ENCODE measurements at regions not wholly inside any gene's neighbourhood (a gene's known extent, or its start where the extent isn't known, plus 50 kb on each side); places are given as distances from the start of the nearest gene placed in this dataset.

DNA sequence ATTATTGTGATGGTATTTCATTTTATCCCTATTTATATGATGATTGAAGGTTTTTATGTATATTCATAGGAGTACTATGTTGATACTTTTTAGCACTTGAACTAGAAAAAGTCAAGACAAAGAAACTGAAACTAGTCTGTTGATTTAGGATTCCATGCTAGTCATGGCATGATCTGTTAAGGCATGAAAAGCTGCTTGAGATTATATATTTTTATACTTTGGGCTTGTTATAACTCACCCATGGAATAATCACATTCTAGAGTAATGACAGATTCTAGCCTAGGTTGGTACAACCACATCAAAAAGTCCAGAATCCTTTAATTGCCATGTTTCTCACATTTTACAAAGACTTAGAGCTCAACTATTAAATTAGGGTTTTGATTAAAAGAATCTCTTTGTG is 472.6 kb upstream of the CELF4 start:
- no peak for DNase-seq (ENCODE audit: low read depth)
- Histone ChIP-seq H3K27me3 (ENCODE audit: control insufficient read depth, insufficient read depth, low read length) (no peaks in the 10 kb centered on the region), H3K36me3 (ENCODE audit: control insufficient read depth, insufficient read depth, low read length) (no peaks in the 10 kb centered on the region), H3K4me3 (ENCODE audit: low read depth, low read length) (no peak overlapping the region)
- TF ChIP-seq, protein P1, sequence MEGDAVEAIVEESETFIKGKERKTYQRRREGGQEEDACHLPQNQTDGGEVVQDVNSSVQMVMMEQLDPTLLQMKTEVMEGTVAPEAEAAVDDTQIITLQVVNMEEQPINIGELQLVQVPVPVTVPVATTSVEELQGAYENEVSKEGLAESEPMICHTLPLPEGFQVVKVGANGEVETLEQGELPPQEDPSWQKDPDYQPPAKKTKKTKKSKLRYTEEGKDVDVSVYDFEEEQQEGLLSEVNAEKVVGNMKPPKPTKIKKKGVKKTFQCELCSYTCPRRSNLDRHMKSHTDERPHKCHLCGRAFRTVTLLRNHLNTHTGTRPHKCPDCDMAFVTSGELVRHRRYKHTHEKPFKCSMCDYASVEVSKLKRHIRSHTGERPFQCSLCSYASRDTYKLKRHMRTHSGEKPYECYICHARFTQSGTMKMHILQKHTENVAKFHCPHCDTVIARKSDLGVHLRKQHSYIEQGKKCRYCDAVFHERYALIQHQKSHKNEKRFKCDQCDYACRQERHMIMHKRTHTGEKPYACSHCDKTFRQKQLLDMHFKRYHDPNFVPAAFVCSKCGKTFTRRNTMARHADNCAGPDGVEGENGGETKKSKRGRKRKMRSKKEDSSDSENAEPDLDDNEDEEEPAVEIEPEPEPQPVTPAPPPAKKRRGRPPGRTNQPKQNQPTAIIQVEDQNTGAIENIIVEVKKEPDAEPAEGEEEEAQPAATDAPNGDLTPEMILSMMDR (IDR thresholded peaks at IDR 0.05; ENCODE audit: insufficient read depth, low read length, poor library complexity, severe bottlenecking) = no peak

DNA sequence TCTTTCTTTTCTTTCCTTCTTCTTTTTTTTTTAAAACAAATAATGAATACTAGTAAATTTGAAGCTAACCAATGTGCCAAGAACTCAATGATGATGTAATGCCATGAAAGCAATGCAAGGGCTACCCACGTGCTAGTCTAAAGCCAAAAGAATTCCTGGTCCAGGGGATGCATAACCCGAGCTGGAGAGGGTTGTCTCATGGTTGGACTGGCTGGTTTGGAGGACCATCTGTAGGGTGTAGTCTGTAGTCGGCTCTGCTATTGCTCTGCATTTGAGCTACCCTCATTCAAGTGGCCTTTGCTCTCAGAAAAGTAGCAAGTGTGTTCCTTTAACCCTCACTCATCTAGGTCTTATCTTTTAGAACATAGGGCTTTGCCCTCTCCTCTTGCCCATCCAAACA is 469.6 kb upstream of the CELF4 start:
- TF ChIP-seq, protein P1 (IDR thresholded peaks at IDR 0.05; ENCODE audit: insufficient read depth, low read length, poor library complexity, severe bottlenecking) = no peak
- H3K27me3 ChIP-seq (ENCODE audit: control insufficient read depth, insufficient read depth, low read length) = no peaks in the 10 kb centered on the region
- DNase-seq (ENCODE audit: low read depth) = no peak

DNA sequence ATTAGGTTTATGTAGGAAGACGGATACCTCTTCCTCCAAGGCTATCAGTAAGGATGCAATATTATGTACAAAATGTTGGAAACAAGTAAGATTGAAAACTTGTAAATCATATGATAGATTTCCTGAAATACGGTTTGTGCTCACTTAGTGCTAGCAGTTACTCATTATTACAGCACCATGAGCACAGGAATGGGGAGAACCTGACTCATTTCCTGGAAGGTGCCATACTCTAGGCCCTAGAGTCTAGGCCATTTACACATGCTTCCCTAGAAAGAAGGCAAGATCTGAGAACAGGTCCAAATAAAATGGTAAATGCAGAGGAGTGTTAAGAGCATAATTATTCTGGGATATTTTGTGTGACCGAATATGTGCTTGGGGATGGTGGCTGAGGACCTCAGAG is 467.7 kb upstream of the CELF4 start:
- Histone ChIP-seq H3K36me3 (ENCODE audit: control insufficient read depth, insufficient read depth, low read length) (no peaks in the 10 kb centered on the region), H3K4me3 (ENCODE audit: low read depth, low read length) (no peak overlapping the region), H3K27me3 (ENCODE audit: control insufficient read depth, insufficient read depth, low read length) (no peaks in the 10 kb centered on the region)
- TF ChIP-seq, protein P1 (IDR thresholded peaks at IDR 0.05; ENCODE audit: insufficient read depth, low read length, poor library complexity, severe bottlenecking) = no peak
- no peak for DNase-seq (ENCODE audit: low read depth)

More for the DNA sequence above, 469.6 kb upstream of the CELF4 start:
- H3K4me3 ChIP-seq (ENCODE audit: low read depth, low read length) = no peak overlapping the region
- H3K36me3 ChIP-seq (ENCODE audit: control insufficient read depth, insufficient read depth, low read length) = no peaks in the 10 kb centered on the region

DNA sequence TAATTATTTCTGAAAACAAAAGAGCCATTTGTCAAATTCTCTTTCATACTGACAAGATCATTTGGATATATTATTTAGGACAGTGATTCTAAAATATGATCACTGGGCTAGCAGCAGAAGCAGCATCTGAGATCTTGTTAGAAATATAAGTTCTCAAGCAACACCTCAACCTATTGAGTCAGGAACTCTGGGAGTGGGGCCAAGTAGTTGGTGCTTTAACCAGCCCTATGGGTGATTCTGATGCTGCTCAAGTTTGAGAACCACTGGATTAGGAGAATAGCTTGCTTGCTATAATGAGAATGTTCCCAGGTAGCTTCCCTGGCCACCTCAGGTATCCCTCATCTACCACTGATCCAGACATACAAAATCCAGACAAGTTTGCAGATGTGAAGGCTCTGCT is 466.9 kb upstream of the CELF4 start:
- no peak for DNase-seq (ENCODE audit: low read depth)

DNA sequence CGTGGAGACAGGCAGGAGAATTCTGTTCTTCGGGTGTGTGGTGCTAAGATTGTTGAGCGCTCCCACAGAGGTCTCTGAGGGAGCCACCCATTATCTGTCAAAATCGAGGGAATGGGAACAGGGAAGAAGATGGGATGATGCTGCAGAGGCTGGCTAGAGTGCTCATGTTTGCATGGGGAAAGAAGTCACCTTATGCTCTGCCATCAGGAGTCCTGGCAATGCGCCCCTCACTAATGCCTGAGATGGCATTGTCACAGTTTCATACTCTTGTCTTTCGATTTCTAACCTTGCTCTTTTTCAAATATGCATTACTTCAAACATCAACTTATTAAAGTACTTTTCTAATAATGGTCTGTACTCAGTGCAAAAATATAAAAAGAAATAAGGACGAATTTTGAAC is 463.3 kb upstream of the CELF4 start:
- TF ChIP-seq, protein P1 (IDR thresholded peaks at IDR 0.05; ENCODE audit: insufficient read depth, low read length, poor library complexity, severe bottlenecking) = no peak

More for the DNA sequence above, 466.9 kb upstream of the CELF4 start:
- Histone ChIP-seq H3K36me3 (ENCODE audit: control insufficient read depth, insufficient read depth, low read length) (no peaks in the 10 kb centered on the region), H3K27me3 (ENCODE audit: control insufficient read depth, insufficient read depth, low read length) (no peaks in the 10 kb centered on the region), H3K4me3 (ENCODE audit: low read depth, low read length) (no peak overlapping the region)
- TF ChIP-seq, protein P1 (IDR thresholded peaks at IDR 0.05; ENCODE audit: insufficient read depth, low read length, poor library complexity, severe bottlenecking) = no peak

DNA sequence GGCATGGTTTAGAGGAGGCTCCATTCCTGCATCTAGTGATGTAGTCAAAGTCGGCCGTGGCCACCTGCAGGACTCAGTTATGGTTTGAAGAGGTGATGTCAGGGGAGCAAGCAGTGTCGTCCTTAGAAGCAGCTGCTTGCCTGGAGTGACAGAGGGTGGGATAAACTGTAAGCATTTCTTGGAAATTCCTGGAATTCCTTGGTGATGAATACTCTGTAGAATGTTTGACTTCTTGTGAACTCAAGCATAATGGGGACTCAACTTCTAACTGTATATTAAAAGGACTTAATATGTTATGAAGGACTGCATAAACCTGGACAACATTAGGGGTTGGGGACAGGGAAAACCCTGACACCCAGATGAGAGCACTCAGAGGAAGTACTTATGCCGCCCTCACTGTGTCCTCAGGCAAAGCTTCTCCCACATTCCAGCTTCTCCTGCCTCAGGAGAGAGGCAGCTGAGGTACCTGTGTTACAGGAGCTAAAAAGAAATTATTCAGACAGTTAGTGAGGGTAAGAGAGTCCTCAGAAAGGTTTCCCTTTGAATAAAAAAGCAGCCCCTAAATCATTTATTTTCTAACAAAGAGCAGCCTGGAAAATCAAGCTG is 459.9 kb upstream of the CELF4 start:
- DNase-seq (ENCODE audit: low read depth) = peak; percentile 87
- H3K36me3 ChIP-seq (ENCODE audit: control insufficient read depth, insufficient read depth, low read length) = no peaks in the 10 kb centered on the region
- H3K27me3 ChIP-seq (ENCODE audit: control insufficient read depth, insufficient read depth, low read length) = no peaks in the 10 kb centered on the region
- H3K4me3 ChIP-seq (ENCODE audit: low read depth, low read length) = no peak overlapping the region
- TF ChIP-seq, protein P1 (IDR thresholded peaks at IDR 0.05; ENCODE audit: insufficient read depth, low read length, poor library complexity, severe bottlenecking) = no peak

More for the DNA sequence above, 463.3 kb upstream of the CELF4 start:
- Histone ChIP-seq H3K36me3 (ENCODE audit: control insufficient read depth, insufficient read depth, low read length) (no peaks in the 10 kb centered on the region), H3K27me3 (ENCODE audit: control insufficient read depth, insufficient read depth, low read length) (no peaks in the 10 kb centered on the region), H3K4me3 (ENCODE audit: low read depth, low read length) (no peak overlapping the region)
- DNase-seq (ENCODE audit: low read depth) = no peak

Measured in kidney epithelial cell (primary cell).